Adrenal gland (tissue), 5 donors: ENCODE measurements at regions not wholly inside any gene's neighbourhood (a gene's known extent, or its start where the extent isn't known, plus 50 kb on each side); places are given as distances from the start of the nearest gene placed in this dataset.

ENCODE experiments used
- POLR2A ChIP-seq, 2 donors: fragments of 450-650 bp; IDR thresholded peaks; one replicate each; pipeline ENCODE4 v1.6.1; 2017; ENCODE audit warnings: antibody characterized with exemption in 2 of 2, mild to moderate bottlenecking in 2 of 2, moderate library complexity in 1 of 2
- TF ChIP-seq, protein P1 (sequence below), 6 experiments: fragments of 450-650 bp in 4 of 6; fragments of 200-600 bp in 2 of 6; sonication (generic) in 1 of 6; IDR thresholded peaks; 1 replicate in 5 of 6; 2 replicates in 1 of 6; pipeline versions ENCODE4 v1.5.1 to v1.8.0; 2016 to 2021; ENCODE audit warnings: antibody characterized with exemption in 6 of 6, mild to moderate bottlenecking in 2 of 6, moderate library complexity in 1 of 6
- donor health status: DM: no; HTN: no; CAD: no.

GRCh38 chr6:164408868-164409267 lies 900.5 kb downstream of the C6orf118 start:
- TF ChIP-seq POLR2A (IDR thresholded peaks at IDR 0.05): no peak
- TF ChIP-seq, protein P1, sequence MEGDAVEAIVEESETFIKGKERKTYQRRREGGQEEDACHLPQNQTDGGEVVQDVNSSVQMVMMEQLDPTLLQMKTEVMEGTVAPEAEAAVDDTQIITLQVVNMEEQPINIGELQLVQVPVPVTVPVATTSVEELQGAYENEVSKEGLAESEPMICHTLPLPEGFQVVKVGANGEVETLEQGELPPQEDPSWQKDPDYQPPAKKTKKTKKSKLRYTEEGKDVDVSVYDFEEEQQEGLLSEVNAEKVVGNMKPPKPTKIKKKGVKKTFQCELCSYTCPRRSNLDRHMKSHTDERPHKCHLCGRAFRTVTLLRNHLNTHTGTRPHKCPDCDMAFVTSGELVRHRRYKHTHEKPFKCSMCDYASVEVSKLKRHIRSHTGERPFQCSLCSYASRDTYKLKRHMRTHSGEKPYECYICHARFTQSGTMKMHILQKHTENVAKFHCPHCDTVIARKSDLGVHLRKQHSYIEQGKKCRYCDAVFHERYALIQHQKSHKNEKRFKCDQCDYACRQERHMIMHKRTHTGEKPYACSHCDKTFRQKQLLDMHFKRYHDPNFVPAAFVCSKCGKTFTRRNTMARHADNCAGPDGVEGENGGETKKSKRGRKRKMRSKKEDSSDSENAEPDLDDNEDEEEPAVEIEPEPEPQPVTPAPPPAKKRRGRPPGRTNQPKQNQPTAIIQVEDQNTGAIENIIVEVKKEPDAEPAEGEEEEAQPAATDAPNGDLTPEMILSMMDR (IDR thresholded peaks at IDR 0.05): no peak
